Omental fat pad (tissue), 3 donors: ENCODE measurements at regions not wholly inside any gene's neighbourhood (a gene's known extent, or its start where the extent isn't known, plus 50 kb on each side); places are given as distances from the start of the nearest gene placed in this dataset.
"Not testable (repeated sequence)": the region's sequence is repeated elsewhere in the genome, so short reads cannot be mapped to it uniquely, and the experiment has no call there.

Experiments used
- ATAC-seq: fragments of 150-250 bp; one replicate; pipeline ENCODE4 v1.9.1; 2016; ENCODE audit warnings: mild to moderate bottlenecking, moderate library complexity; ENCODE audit not compliant: low FRiP score
- DNase-seq: peaks from one replicate; pipeline ENCODE4 v3.0.0-alpha.2; 2019; ENCODE audit warnings: low spot score
- CTCF ChIP-seq, 3 donors: fragments of 450-650 bp; IDR thresholded peaks; one replicate each; pipeline ENCODE4 v1.5.1; 2016 to 2017; ENCODE audit warnings: antibody characterized with exemption in 3 of 3, mild to moderate bottlenecking in 3 of 3, moderate library complexity in 2 of 3

DNA sequence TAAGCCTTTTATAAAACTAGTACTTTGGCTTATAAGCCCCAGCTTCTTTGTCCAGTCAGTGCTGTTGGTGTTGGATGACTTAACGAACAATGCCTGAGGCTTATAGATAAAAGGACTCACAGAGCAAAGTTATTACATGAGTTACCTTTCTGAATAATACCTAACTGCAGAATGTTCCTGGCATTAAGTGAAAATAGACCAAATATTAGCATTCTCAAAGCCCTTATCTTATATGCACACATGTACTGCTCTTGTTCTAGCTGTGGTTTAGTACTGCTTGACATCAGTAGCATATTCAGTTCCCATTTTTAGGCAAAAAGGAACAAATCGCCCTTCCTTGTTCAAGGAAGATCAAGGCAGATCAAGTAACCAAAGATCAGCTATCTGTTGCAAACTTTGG is 131.6 kb downstream of the ZNF330 start:
- DNase-seq = no peak
- no peak for TF ChIP-seq CTCF (IDR thresholded peaks at IDR 0.05)
- ATAC-seq = no peak

GRCh38 chr4:141352909-141353525 is 132.3 kb downstream of the ZNF330 start:
- no peak for TF ChIP-seq CTCF (IDR thresholded peaks at IDR 0.05)
- no peak for ATAC-seq
- DNase-seq = no peak

GRCh38 chr4:141356321-141356962 is 135.7 kb downstream of the ZNF330 start:
- no peak for ATAC-seq
- no peak for TF ChIP-seq CTCF (IDR thresholded peaks at IDR 0.05)
- DNase-seq = no peak

- no peak for TF ChIP-seq CTCF (IDR thresholded peaks at IDR 0.05)
- DNase-seq (no peak), ATAC-seq (no peak)
Observed at GRCh38 chr4:141356963-141357335, 136.3 kb downstream of the ZNF330 start.

- DNase-seq, ATAC-seq: not testable (repeated sequence)
Observed at GRCh38 chr4:141368241-141368640, 147.5 kb downstream of the ZNF330 start.

- no peak for TF ChIP-seq CTCF (IDR thresholded peaks at IDR 0.05)
- no peak for ATAC-seq
- DNase-seq = no peak
Observed at GRCh38 chr4:141371206-141371605, 150.5 kb downstream of the ZNF330 start.

DNA sequence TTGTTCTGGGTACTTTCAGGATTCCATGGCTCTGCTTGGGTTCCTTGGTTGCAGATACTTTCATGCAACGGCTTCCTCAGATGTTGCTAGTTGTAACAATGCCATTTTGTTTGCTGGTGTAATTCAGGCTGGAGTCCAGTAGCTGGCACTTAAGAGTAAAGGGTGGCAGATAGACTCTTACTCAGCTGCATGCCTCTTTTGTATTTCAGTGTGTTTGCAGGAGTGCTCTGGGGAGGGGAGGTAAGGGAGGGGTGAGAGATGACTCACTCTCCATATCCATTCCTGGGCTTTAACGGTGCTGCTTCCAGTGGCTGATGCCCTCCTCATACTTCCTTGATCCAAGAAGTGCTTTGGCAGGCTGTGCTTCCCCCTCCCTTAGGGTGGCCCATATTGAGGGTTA is 155.2 kb downstream of the ZNF330 start:
- TF ChIP-seq CTCF (IDR thresholded peaks at IDR 0.05) = no peak
- ATAC-seq (no peak), DNase-seq (no peak)
